ENCODE measurements at regions not wholly inside any gene's neighbourhood (a gene's known extent, or its start where the extent isn't known, plus 50 kb on each side); places are given as distances from the start of the nearest gene placed in this dataset.

DNA sequence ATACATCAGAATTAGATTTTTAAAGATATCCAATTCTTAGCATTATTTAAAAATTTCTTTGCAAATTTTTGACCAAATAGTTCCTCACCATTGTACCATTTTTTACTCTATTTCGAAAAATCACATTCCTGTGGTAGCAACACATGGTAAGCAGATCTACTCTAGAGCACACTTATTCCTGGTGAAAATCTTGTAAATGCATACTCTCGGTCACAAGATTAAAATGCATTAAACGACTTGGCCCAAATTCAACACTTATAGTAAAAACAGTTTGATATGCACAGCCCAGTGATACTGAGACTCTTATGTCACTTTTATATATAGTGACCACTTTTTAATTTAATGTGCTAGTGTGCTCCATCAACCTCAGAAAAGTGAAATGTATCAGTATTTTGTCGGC, 208.8 kb upstream of the TARS1 start:
- no peak for ATAC-seq
- no peaks in the 10 kb centered on the region for H3K27me3 ChIP-seq (ENCODE audit: control insufficient read depth in 1 of 2, insufficient read depth in 2 of 2, low read length in 2 of 2)
- no peak for DNase-seq (ENCODE audit: low spot score)
- H4K20me1 ChIP-seq (ENCODE audit: insufficient read depth, low read length), result no peaks in the 10 kb centered on the region
- H2AFZ ChIP-seq (ENCODE audit: low read length), result no peak overlapping the region
- intact Hi-C loops (cut with micrococcal nuclease; ENCODE audit: unreplicated experiment), result no loop called here
- no peaks in the 10 kb centered on the region for H3K9me3 ChIP-seq (ENCODE audit: low read length)
- no peak overlapping the region for H3K27ac ChIP-seq (ENCODE audit: extremely low read length, insufficient read depth, low read length)
- no peak overlapping the region for H3K4me2 ChIP-seq (ENCODE audit: low read depth, low read length)
- no peak overlapping the region for H3K9ac ChIP-seq (ENCODE audit: insufficient read depth, low read depth, low read length)
- POLR2A ChIA-PET, result no interaction called here
- H3K4me1 ChIP-seq (ENCODE audit: insufficient read depth, low read length), result no peaks in the 10 kb centered on the region
- no peaks in the 10 kb centered on the region for H3K36me3 ChIP-seq (replicated peaks in 1 of 2; ENCODE audit: control insufficient read depth in 1 of 2, insufficient read depth in 2 of 2, low read length in 2 of 2)
- H3K79me2 ChIP-seq (ENCODE audit: insufficient read depth, low read length), result no peaks in the 10 kb centered on the region
- TF ChIP-seq MLX (CRISPR knock-in tag; IDR thresholded peaks at IDR 0.05) (no peak), ZZZ3 (CRISPR knock-in tag; IDR thresholded peaks at IDR 0.05; ENCODE audit: borderline replicate concordance) (no peak), TOPORS (CRISPR knock-in tag; IDR thresholded peaks at IDR 0.05) (no peak)
- no peak for FAIRE-seq
- 21% methylated on average over 4 of the region's 4 CpGs for WGBS (ENCODE audit: low lambda C conversion rate)
- no peak overlapping the region for H3K4me3 ChIP-seq (replicated peaks in 1 of 3; ENCODE audit: insufficient read depth in 1 of 3, low read depth in 2 of 3, low read length in 3 of 3)
- in situ Hi-C loops (cut with HindIII; ENCODE audit: extremely low pct_ligation_motif_present, low pct_unique_long_range_greater_than_20kb), result no loop called here
- no TSS peak for BruUV-seq (replicated peaks)
- CTCF ChIA-PET (ENCODE audit: low intra/inter-chr PET ratio, low total read pairs), result no interaction called here

GRCh38 chr5:33232731-33233505, 207.8 kb upstream of the TARS1 start:
- H3K27me3 ChIP-seq (ENCODE audit: control insufficient read depth in 1 of 2, insufficient read depth in 2 of 2, low read length in 2 of 2), result no peaks in the 10 kb centered on the region
- no peak overlapping the region for H3K9ac ChIP-seq (ENCODE audit: insufficient read depth, low read depth, low read length)
- H3K4me2 ChIP-seq (ENCODE audit: low read depth, low read length), result no peak overlapping the region
- H3K9me3 ChIP-seq (ENCODE audit: low read length), result no peaks in the 10 kb centered on the region
- FAIRE-seq (no peak), DNase-seq (ENCODE audit: low spot score) (no peak), ATAC-seq (no peak)
- H3K4me3 ChIP-seq (replicated peaks in 1 of 3; ENCODE audit: insufficient read depth in 1 of 3, low read depth in 2 of 3, low read length in 3 of 3), result no peak overlapping the region
- ChIA-PET CTCF (ENCODE audit: low intra/inter-chr PET ratio, low total read pairs) (no interaction called here), POLR2A (no interaction called here)
- no peaks in the 10 kb centered on the region for H3K36me3 ChIP-seq (replicated peaks in 1 of 2; ENCODE audit: control insufficient read depth in 1 of 2, insufficient read depth in 2 of 2, low read length in 2 of 2)
- H3K27ac ChIP-seq (ENCODE audit: extremely low read length, insufficient read depth, low read length), result no peak overlapping the region
- no TSS peak for BruUV-seq (replicated peaks)
- 17% methylated on average over 3 of the region's 3 CpGs for WGBS (ENCODE audit: low lambda C conversion rate)
- no peaks in the 10 kb centered on the region for H4K20me1 ChIP-seq (ENCODE audit: insufficient read depth, low read length)
- H3K4me1 ChIP-seq (ENCODE audit: insufficient read depth, low read length), result no peaks in the 10 kb centered on the region
- intact Hi-C loops (cut with micrococcal nuclease; ENCODE audit: unreplicated experiment) (no loop called here), in situ Hi-C loops (cut with HindIII; ENCODE audit: extremely low pct_ligation_motif_present, low pct_unique_long_range_greater_than_20kb) (no loop called here)
- H3K79me2 ChIP-seq (ENCODE audit: insufficient read depth, low read length), result no peaks in the 10 kb centered on the region
- no peak overlapping the region for H2AFZ ChIP-seq (ENCODE audit: low read length)
- no peak for TF ChIP-seq ZNF367 (CRISPR knock-in tag; IDR thresholded peaks at IDR 0.05; ENCODE audit: borderline replicate concordance)
- TF ChIP-seq ZNF274 (CRISPR knock-in tag; IDR thresholded peaks at IDR 0.05), result no peak
- TF ChIP-seq ZSCAN30 (CRISPR knock-in tag; IDR thresholded peaks at IDR 0.05), result no peak
- TF ChIP-seq ZNF557 (CRISPR knock-in tag; IDR thresholded peaks at IDR 0.05), result no peak
- no peak for TF ChIP-seq ZNF737 (CRISPR knock-in tag; IDR thresholded peaks at IDR 0.05; ENCODE audit: borderline replicate concordance)
- no peak for TF ChIP-seq ZNF550 (CRISPR knock-in tag; IDR thresholded peaks at IDR 0.05; ENCODE audit: borderline replicate concordance)
- TF ChIP-seq HMGXB3 (CRISPR knock-in tag; IDR thresholded peaks at IDR 0.05; ENCODE audit: borderline replicate concordance), result no peak
- no peak for TF ChIP-seq FOXA3 (CRISPR knock-in tag; IDR thresholded peaks at IDR 0.05)
- TF ChIP-seq, protein P1, sequence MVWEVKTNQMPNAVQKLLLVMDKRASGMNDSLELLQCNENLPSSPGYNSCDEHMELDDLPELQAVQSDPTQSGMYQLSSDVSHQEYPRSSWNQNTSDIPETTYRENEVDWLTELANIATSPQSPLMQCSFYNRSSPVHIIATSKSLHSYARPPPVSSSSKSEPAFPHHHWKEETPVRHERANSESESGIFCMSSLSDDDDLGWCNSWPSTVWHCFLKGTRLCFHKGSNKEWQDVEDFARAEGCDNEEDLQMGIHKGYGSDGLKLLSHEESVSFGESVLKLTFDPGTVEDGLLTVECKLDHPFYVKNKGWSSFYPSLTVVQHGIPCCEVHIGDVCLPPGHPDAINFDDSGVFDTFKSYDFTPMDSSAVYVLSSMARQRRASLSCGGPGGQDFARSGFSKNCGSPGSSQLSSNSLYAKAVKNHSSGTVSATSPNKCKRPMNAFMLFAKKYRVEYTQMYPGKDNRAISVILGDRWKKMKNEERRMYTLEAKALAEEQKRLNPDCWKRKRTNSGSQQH (CRISPR knock-in tag; IDR thresholded peaks at IDR 0.05; ENCODE audit: low read depth), result no peak
- TF ChIP-seq RXRB (CRISPR knock-in tag; IDR thresholded peaks at IDR 0.05; ENCODE audit: borderline replicate concordance), result no peak
